HG03521 (cell line): ENCODE measurements at regions not wholly inside any gene's neighbourhood (a gene's known extent, or its start where the extent isn't known, plus 50 kb on each side); places are given as distances from the start of the nearest gene placed in this dataset.
"Not testable (repeated sequence)": the region's sequence is repeated elsewhere in the genome, so short reads cannot be mapped to it uniquely, and the experiment has no call there.

Source experiments
- ATAC-seq: cut with Tn5 transposase; IDR thresholded peaks from one replicate; pipeline ENCODE4 v1.9.1; 2021; ENCODE audit warnings: mild to moderate bottlenecking, moderate library complexity; ENCODE audit not compliant: unreplicated experiment

DNA sequence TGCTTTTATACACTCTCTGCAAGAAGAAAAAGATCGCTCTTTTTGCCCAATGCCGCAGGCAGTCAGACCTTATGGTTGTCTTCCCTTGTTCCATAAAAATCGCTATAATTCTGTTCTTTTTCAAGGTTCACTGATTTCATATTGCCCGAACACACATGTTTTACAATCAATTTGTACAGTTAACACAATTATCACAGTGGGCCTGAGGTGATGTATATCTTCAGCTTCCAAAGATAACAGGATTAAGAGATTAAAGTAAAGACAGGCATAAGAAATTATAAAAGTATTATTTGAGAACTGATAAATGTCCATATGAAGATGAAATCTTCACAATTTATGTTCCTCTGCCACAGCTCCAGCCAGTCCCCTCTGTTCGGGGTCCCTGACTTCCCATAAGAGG, 703.4 kb upstream of the RAG2 start:
- ATAC-seq: not testable (repeated sequence)

GRCh38 chr11:37298173-37298572, 700.1 kb upstream of the RAG2 start:
- no peak for ATAC-seq

DNA sequence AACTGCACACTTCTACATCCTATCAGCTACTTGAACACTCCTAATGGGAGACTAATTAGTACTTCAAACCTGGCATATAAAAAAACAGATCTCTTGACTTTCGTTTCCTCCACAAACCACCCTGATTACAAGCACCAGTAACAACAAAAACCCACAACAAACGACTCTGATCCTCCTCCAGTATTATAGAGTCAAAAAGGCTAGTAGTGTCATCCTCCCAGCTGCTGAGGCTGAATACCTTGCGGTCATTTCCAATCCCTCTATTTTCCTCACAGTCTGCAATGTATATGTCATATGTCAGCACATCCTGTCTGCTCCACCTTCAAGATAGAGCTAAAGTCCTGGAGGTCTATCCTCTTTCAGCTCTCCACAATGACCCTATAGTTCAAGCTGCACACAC, 688.9 kb upstream of the RAG2 start:
- no peak for ATAC-seq

GRCh38 chr11:37282367-37282766, 684.3 kb upstream of the RAG2 start:
- no peak for ATAC-seq

DNA sequence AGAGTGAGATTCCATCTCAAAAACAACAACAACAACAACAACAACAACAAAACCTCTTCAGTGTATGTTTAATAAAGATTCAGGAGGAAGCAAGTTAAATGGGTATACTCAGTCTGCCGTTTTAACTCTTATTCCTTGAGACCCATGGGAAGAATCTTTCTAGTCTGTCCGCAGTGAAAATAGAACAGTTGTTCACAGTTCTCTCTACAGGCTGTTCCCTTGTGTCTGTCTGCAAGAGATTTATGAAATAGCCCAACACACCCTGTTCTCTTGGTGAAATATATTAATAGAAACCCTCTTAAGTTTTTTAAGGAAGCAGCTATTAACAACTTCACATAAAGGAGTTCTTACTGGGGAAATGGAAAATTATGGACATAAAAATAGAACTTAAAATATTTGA, 682.2 kb upstream of the RAG2 start:
- ATAC-seq: no peak

DNA sequence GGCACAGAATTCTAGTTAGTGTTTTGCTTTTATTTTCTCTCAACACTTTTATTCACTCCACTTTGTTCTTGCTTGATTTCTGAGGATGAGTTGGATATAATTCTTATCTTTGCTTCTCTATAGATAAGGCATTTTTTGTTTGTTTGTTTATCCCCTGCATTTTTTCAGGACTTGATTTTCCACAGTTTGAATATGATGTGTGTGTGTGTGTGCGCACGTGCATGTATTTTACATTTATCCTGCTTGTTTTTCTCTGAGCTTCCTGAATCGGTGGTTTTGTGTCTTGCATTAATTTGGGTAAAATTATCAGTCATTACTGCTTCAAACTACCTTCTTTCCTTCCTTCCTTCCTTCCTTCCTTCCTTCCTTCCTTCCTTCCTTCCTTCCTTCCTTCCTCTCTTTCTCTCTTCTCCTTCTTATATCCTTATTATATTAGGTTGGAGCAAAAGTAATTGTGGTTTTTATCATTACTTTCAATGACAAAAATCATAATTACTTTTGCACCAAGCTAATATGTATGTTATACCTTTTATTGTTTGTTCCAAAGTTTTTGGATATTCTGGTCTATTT, 679.9 kb upstream of the RAG2 start:
- no peak for ATAC-seq

GRCh38 chr11:37264783-37265182, 666.7 kb upstream of the RAG2 start:
- no peak for ATAC-seq

- ATAC-seq: no peak
Measured at GRCh38 chr11:37264060-37264459, 666.0 kb upstream of the RAG2 start.

- not testable (repeated sequence) for ATAC-seq
Measured at GRCh38 chr11:37263467-37263866, 665.4 kb upstream of the RAG2 start.

GRCh38 chr11:37259734-37260133, 661.7 kb upstream of the RAG2 start:
- no peak for ATAC-seq

DNA sequence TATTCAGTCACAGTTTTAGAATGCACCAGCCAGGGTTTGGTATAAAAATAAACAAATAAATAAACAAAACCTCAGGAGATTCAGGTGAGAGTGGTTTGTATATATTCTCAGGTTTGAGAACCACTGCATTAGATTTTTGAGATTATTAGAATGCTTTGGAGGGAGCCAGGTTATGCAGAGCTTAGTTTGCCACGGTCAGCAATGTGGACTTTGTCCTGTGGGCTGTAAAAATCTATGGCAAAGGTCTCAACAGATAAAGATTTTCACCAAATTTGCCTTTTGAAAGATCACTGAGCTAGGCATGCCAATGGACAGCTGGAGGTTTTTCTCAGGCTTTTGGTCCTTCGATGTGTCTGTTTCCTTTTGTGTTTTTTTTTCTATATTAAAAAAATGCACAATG, 650.1 kb upstream of the RAG2 start:
- ATAC-seq: no peak

DNA sequence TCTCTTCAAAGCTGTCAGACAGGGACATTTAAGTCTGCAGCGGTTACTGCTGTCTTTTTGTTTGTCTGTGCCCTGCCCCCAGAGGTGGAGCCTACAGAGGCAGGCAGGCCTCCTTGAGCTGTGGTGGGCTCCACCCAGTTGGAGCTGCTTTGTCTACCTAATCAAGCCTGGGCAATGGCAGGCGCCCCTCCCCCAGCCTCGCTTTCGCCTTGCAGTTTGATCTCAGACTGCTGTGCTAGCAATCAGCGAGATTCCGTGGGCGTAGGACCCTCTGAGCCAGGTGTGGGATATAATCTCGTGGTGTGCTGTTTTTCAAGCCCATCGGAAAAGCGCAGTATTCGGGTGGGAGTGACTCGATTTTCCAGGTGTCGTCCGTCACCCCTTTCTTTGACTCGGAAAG, 648.1 kb upstream of the RAG2 start:
- not testable (repeated sequence) for ATAC-seq

DNA sequence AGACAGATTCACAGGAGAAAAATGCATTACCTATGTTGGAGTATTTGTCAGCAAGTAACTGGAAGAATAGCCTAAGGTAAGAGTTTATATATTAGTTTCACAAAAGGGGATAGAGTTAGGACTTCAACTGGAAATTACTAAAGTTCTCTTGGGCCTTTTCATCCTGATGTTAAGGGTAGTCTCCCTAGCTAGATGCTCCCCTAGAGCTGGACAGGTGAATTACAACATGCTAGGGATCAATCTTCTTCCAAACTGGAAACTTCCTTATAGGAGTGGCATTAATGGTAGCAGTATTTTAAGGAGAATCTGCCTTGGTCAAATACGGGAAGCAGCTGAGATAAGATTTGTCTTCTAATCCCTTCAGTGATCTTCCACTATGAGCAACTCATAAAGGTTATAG, 632.8 kb upstream of the RAG2 start:
- ATAC-seq: no peak

- no peak for ATAC-seq
Measured at GRCh38 chr11:37223962-37224361, 625.9 kb upstream of the RAG2 start.

GRCh38 chr11:37203006-37203405, 605.0 kb upstream of the RAG2 start:
- ATAC-seq: no peak

- ATAC-seq: no peak
Measured at GRCh38 chr11:37199082-37199481, 601.0 kb upstream of the RAG2 start.

GRCh38 chr11:37184326-37184725, 586.3 kb upstream of the RAG2 start:
- ATAC-seq: no peak

GRCh38 chr11:37182031-37182430, 584.0 kb upstream of the RAG2 start:
- ATAC-seq: no peak

DNA sequence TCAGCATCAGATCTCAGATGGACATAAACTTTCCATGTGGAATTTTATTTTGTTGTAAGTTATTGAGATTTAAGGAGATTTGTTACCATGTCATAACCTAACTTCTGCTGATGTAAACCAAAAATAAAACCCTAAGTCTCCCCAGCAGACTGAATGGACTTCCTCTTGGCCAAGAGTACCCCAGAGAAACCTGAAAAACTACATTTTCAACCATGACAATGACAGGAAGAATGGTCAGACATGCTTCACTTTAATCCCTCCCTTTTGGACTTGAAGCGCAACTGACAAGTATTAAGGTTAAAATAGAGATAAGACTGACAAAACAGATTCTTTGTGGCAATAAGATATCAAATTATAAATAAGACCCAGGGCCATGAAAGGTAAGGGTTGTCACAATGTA, 579.7 kb upstream of the RAG2 start:
- no peak for ATAC-seq

DNA sequence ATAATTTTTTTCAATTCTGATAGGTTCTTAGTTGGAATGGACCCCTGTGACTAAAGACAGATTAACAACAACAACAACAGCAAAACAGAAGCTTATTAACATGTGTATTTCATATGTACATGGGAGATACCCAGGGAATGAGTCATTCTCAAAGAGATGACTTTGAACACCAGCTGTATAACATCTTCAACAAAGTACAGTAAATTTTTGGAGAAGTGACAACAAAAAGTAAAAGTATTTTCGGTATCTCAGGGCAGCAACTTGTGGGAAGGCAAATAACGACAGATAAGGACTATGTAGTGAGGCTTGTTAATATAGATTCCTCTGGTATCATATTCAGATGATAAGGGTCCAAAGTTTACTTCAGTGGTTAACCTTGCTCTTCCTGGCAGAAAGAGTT, 573.4 kb upstream of the RAG2 start:
- ATAC-seq: no peak

DNA sequence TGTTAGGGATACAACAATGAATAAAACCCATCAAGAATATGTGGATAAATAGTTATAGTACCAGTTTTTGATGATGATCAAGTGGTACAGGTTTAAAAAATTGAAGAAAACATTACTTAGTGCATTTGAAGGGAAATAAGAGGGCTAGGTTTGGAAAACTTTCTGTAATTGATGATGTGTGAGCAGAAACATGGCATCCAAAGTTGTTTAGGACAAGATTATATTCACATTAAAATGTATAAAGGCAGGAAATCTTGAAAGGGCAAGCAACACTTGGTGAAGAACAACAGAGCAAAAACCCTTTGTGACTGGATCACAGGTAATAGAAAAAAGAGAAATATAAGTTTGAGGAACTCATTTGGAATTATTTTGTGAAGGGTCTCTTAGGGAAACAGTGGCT, 572.3 kb upstream of the RAG2 start:
- ATAC-seq: no peak

GRCh38 chr11:37145434-37145833, 547.4 kb upstream of the RAG2 start:
- not testable (repeated sequence) for ATAC-seq

DNA sequence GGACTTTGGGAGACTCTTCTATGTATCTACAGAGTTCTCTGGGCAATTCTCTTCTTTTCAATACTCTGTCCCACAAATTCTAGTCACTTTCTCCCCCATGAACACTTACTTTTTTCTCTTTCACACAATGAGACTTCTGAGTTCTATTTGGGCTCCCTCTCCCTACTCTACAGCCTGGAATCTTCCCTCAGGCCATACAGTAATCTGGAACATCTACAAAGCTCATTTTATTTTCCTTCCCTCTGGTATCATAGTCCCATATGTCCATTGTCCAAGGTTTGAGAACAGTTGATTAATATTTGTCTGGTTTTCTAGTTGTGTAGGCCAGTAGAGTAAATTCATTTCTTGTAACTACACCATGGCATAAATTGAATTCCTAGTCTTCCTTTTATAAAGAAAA, 544.6 kb upstream of the RAG2 start:
- ATAC-seq: no peak

DNA sequence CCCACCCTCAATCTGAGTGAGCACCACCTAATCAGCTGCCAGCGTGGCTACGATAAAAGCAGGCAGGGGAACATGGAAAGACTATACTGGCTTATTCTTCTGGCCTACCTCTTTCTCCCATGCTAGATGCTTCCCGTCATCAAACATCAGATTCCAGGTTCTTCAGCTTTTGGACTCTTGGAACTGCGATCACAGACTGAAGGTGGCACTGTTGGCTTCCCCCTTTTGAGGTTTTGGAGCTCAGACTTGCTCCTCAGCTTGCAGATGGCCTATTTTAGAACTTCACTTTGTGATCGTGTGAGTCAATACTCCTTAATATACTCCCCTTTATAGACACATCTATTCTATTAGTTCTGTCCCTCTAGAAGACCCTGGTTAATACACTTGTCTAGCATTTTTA, 543.7 kb upstream of the RAG2 start:
- no peak for ATAC-seq
